GM21723 (cell line): ENCODE measurements at regions not wholly inside any gene's neighbourhood (a gene's known extent, or its start where the extent isn't known, plus 50 kb on each side); places are given as distances from the start of the nearest gene placed in this dataset.

Source experiments
- ATAC-seq: cut with Tn5 transposase; IDR thresholded peaks from one replicate; pipeline ENCODE4 v1.9.1; 2021; ENCODE audit warnings: mild to moderate bottlenecking, moderate library complexity; ENCODE audit not compliant: unreplicated experiment

GRCh38 chr2:57753636-57754035, 293.0 kb upstream of the VRK2 start:
- ATAC-seq, result no peak

GRCh38 chr2:57758686-57759085, 287.9 kb upstream of the VRK2 start:
- no peak for ATAC-seq

- ATAC-seq, result no peak
These were observed 287.5 kb upstream of the VRK2 start for GRCh38 chr2:57759131-57759530.

GRCh38 chr2:57759822-57760300, 286.7 kb upstream of the VRK2 start:
- peak; percentile 94 for ATAC-seq

- ATAC-seq, result peak; percentile 65
These were observed 286.2 kb upstream of the VRK2 start for GRCh38 chr2:57760381-57760801.

GRCh38 chr2:57776916-57777315, 269.7 kb upstream of the VRK2 start:
- ATAC-seq, result no peak

- ATAC-seq, result no peak
These were observed 264.0 kb upstream of the VRK2 start for GRCh38 chr2:57782587-57782986.

- ATAC-seq, result no peak
These were observed 253.3 kb upstream of the VRK2 start for GRCh38 chr2:57793310-57793709.

GRCh38 chr2:57796527-57796926, 250.1 kb upstream of the VRK2 start:
- no peak for ATAC-seq

GRCh38 chr2:57798346-57798745, 248.3 kb upstream of the VRK2 start:
- ATAC-seq, result no peak

- no peak for ATAC-seq
These were observed 244.4 kb upstream of the VRK2 start for GRCh38 chr2:57802243-57802642.

- no peak for ATAC-seq
These were observed 241.6 kb upstream of the VRK2 start for GRCh38 chr2:57804971-57805370.

- ATAC-seq, result no peak
These were observed 240.1 kb upstream of the VRK2 start for GRCh38 chr2:57806449-57806968.

- ATAC-seq, result peak; percentile 99
These were observed 237.4 kb upstream of the VRK2 start for GRCh38 chr2:57809230-57809629.

- ATAC-seq, result no peak
These were observed 225.5 kb upstream of the VRK2 start for GRCh38 chr2:57821088-57821487.

GRCh38 chr2:57828221-57828620, 218.4 kb upstream of the VRK2 start:
- no peak for ATAC-seq

- no peak for ATAC-seq
These were observed 211.9 kb upstream of the VRK2 start for GRCh38 chr2:57834666-57835065.

GRCh38 chr2:57842531-57842930, 204.1 kb upstream of the VRK2 start:
- no peak for ATAC-seq

- ATAC-seq, result no peak
These were observed 203.4 kb upstream of the VRK2 start for GRCh38 chr2:57843158-57843557.

GRCh38 chr2:57848723-57849122, 197.9 kb upstream of the VRK2 start:
- ATAC-seq, result no peak

- ATAC-seq, result no peak
These were observed 196.8 kb upstream of the VRK2 start for GRCh38 chr2:57849843-57850242.

- no peak for ATAC-seq
These were observed 196.0 kb upstream of the VRK2 start for GRCh38 chr2:57850415-57851130.

- ATAC-seq, result no peak
These were observed 191.4 kb upstream of the VRK2 start for GRCh38 chr2:57855212-57855611.
